Testis (tissue), 2 donors: ENCODE measurements at regions not wholly inside any gene's neighbourhood (a gene's known extent, or its start where the extent isn't known, plus 50 kb on each side); places are given as distances from the start of the nearest gene placed in this dataset.
"Not testable (repeated sequence)": the region's sequence is repeated elsewhere in the genome, so short reads cannot be mapped to it uniquely, and the experiment has no call there.

Experiments used
- DNase-seq: peaks from one replicate; pipeline ENCODE4 v3.0.0-alpha.2; 2019
- H3K27ac ChIP-seq, 2 donors: fragments of 200-600 bp; sonication (generic); one replicate each; pipeline ENCODE4 v1.5.1; 2019
- H3K27me3 ChIP-seq: fragments of 200-600 bp; sonication (generic); one replicate; pipeline ENCODE4 v1.5.1; 2019
- H3K36me3 ChIP-seq: fragments of 200-600 bp; sonication (generic); one replicate; pipeline ENCODE4 v1.5.1; 2017; ENCODE audit warnings: low read depth; ENCODE audit errors: missing control alignments
- H3K4me1 ChIP-seq: fragments of 200-600 bp; sonication (generic); one replicate; pipeline ENCODE4 v1.5.1; 2019
- H3K4me3 ChIP-seq, 2 donors: fragments of 200-600 bp; sonication (generic); one replicate each; pipeline ENCODE4 v1.5.1; 2017 to 2019
- H3K9me3 ChIP-seq: fragments of 200-600 bp; sonication (generic); one replicate; pipeline ENCODE4 v1.5.1; 2017
- POLR2A ChIP-seq: fragments of 450-650 bp; IDR thresholded peaks from one replicate; pipeline ENCODE4 v1.6.1; 2017; ENCODE audit warnings: antibody characterized with exemption, mild to moderate bottlenecking, moderate library complexity
- WGBS, 2 donors: methylation state at CpG; one replicate each; pipeline ENCODE4 v1.1.5; 2018; 5-methylcytosine and 5-hydroxymethylcytosine counted together
- intact Hi-C: fragments of 100-400 bp; cut with DNase I; formaldehyde crosslinking; loops from one replicate; pipeline ENCODE4 v1.15.1; 2023; ENCODE audit warnings: low total_unique reads
- TF ChIP-seq, protein P1 (sequence below), 3 experiments: fragments of 450-650 bp in 2 of 3; fragments of 200-600 bp in 1 of 3; sonication (generic) in 1 of 3; IDR thresholded peaks; one replicate each; pipeline ENCODE4 v1.5.1; 2016 to 2019; ENCODE audit warnings: antibody characterized with exemption in 3 of 3, mild to moderate bottlenecking in 2 of 3, moderate library complexity in 1 of 3

DNA sequence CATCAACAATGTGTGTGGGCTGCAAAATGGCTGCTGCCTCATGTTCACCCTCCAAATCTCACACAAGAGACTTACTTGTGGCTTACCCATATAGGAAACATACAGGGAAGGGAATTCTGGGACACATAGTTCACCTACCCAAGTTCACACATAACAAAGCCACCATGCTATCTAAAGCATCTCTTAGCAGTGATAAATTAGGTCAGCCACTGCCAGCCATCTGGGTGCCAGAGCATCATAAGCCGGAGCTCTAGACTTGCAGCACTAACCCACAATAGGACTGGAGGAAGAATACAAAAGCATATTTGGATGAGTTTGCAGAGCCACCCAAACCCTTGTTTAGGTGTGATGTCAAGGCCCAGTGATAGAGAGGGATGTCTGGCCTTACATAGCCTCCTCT lies 321.7 kb downstream of the SEC16B start:
- no peaks in the 10 kb centered on the region for H3K4me1 ChIP-seq
- DNase-seq = no peak
- H3K36me3 ChIP-seq = no peaks in the 10 kb centered on the region
- intact Hi-C loops = no loop called here
- H3K27ac ChIP-seq = no peak overlapping the region
- no peaks in the 10 kb centered on the region for H3K9me3 ChIP-seq
- no peak for TF ChIP-seq POLR2A
- TF ChIP-seq, protein P1, sequence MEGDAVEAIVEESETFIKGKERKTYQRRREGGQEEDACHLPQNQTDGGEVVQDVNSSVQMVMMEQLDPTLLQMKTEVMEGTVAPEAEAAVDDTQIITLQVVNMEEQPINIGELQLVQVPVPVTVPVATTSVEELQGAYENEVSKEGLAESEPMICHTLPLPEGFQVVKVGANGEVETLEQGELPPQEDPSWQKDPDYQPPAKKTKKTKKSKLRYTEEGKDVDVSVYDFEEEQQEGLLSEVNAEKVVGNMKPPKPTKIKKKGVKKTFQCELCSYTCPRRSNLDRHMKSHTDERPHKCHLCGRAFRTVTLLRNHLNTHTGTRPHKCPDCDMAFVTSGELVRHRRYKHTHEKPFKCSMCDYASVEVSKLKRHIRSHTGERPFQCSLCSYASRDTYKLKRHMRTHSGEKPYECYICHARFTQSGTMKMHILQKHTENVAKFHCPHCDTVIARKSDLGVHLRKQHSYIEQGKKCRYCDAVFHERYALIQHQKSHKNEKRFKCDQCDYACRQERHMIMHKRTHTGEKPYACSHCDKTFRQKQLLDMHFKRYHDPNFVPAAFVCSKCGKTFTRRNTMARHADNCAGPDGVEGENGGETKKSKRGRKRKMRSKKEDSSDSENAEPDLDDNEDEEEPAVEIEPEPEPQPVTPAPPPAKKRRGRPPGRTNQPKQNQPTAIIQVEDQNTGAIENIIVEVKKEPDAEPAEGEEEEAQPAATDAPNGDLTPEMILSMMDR (IDR thresholded peaks at IDR 0.05) = no peak
- H3K27me3 ChIP-seq = no peaks in the 10 kb centered on the region
- whole genome bisulfite sequencing, 2 donors = 83 to 89% methylated on average over 1 of the region's 1 CpG
- H3K4me3 ChIP-seq = no peak overlapping the region

DNA sequence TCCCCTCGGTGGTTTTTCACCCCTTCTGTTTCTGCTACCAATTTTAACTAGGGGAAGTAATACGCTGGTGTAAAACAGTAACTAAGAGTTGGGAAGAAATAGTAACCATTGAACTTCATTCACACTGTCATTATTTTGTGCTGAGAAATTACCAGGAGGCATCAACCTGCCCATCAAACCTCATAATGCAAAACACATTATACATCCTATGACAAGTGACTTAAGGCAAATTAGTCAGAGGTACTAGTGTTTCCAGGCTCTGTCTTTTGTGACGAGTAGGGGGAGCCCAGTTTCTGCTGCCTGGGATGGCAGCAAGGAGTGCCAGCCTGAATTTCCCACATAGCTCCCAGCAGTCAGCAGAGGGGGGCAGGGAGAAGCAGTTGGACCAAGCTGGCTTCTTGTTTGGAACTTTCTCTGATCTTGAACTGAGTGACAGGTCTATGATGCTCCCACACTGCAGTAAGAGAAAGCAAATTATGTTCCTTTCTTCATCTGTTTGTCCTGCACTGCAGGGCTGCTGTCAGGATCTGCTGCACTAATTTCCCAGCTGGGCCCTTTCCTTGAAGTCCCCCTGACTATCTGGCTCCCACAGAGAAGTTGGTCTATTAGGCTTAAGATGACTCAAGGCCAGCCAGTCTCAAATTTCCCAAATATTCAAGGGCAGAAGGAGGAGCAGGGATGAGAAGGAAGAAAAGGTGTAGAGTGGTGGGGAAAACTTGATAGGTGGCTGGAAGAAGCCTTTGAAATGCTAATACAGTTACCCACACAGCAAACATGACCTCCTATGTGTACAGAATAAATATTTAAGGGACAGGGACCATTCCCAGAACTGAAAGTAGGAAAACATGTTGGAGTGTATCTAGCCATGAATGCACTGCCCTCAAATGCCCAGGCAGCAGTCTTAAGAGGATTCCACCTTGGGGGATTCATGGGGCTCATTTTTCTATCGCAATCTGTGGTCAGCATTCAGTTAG lies 322.8 kb downstream of the SEC16B start:
- no peaks in the 10 kb centered on the region for H3K27me3 ChIP-seq
- H3K4me1 ChIP-seq = no peaks in the 10 kb centered on the region
- H3K9me3 ChIP-seq = no peaks in the 10 kb centered on the region
- H3K4me3 ChIP-seq = no peak overlapping the region
- WGBS, 2 donors = 86 to 94% methylated on average over 4 of the region's 4 CpGs
- intact Hi-C loops = no loop called here
- DNase-seq = no peak
- no peak for TF ChIP-seq POLR2A
- TF ChIP-seq, protein P1 (IDR thresholded peaks at IDR 0.05) = no peak
- no peaks in the 10 kb centered on the region for H3K36me3 ChIP-seq
- no peak overlapping the region for H3K27ac ChIP-seq

DNA sequence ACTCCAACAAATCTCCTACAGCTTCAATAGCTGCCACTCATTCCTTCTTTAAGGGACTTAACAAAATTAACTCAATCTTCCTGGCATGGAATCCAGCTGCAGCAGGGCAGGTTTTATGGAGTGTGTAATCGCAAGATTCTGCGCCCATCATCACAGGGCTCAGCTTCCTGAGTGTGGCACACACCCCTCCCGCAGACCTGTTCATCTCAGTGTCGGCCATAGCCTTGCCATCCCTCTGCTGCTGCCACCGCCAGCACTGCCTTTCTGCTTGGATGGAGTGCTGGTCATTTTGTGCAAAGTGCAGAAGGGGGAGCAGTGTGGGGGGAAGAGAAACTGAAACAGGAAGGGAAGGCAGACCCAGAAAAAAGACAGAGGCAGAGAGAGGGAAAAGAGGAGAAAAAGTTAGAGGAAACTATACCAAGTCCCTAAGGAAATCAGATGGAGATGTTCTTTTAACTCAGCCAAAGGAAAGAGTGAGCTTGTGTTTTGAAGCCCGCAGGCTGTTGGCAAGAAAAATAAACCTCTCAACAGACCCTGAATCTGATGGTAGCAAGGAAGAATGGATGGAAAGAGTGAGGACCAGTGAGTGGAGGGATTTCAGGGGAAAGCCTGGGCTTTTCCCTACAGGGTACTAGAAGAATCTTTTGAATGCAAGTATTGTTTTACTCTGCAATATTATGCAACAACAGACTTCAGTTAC lies 324.2 kb downstream of the SEC16B start:
- H3K27ac ChIP-seq = no peak overlapping the region
- no peaks in the 10 kb centered on the region for H3K4me1 ChIP-seq
- WGBS, 2 donors = 79 to 86% methylated on average over 6 of the region's 6 CpGs
- DNase-seq = no peak
- no peaks in the 10 kb centered on the region for H3K9me3 ChIP-seq
- intact Hi-C loops = no loop called here
- no peaks in the 10 kb centered on the region for H3K27me3 ChIP-seq
- H3K4me3 ChIP-seq = no peak overlapping the region
- TF ChIP-seq POLR2A = no peak
- TF ChIP-seq, protein P1 (IDR thresholded peaks at IDR 0.05) = no peak
- no peaks in the 10 kb centered on the region for H3K36me3 ChIP-seq

DNA sequence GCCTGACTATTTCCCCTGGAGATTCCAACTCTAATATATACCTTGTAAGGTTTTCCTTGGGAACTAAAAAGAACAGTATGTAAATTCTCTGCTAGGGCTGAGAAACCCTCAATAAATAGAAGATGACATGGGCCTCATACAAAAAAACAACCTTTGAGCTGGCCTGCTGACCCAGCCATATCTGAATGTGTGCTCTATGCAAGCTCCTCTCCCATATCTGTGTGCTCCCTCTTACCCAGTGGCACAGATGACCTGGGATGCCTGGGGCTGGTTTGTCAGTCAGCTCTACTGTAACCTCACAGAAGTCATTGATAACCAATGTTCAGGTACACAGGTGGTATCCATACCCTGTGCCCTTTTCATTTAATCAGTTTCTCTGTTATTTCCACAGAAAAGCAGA lies 329.2 kb downstream of the SEC16B start:
- no peak overlapping the region for H3K27ac ChIP-seq
- H3K27me3 ChIP-seq = no peaks in the 10 kb centered on the region
- H3K9me3 ChIP-seq = no peaks in the 10 kb centered on the region
- no peaks in the 10 kb centered on the region for H3K4me1 ChIP-seq
- intact Hi-C loops = no loop called here
- no peaks in the 10 kb centered on the region for H3K36me3 ChIP-seq
- TF ChIP-seq POLR2A = no peak
- TF ChIP-seq, protein P1 (IDR thresholded peaks at IDR 0.05) = no peak
- DNase-seq = no peak
- H3K4me3 ChIP-seq = no peak overlapping the region

DNA sequence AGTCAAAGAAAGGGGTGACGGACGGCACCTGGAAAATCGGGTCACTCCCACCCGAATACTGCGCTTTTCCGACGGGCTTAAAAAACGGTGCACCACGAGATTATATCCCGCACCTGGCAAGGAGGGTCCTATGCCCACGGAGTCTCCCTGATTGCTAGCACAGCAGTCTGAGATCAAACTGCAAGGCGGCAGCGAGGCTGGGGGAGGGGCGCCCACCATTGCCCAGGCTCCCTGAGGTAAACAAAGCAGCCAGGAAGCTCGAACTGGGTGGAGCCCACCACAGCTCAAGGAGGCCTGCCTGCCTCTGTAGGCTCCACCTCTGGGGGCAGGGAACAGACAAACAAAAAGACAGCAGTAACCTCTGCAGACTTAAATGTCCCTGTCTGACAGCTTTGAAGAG lies 335.7 kb downstream of the SEC16B start:
- H3K4me3 ChIP-seq, H3K36me3 ChIP-seq, H3K27me3 ChIP-seq, DNase-seq, H3K27ac ChIP-seq, H3K9me3 ChIP-seq, H3K4me1 ChIP-seq, intact Hi-C loops: not testable (repeated sequence)
- WGBS, 2 donors = 78 to 84% methylated on average over 15 of the region's 15 CpGs
